ENCODE measurements at regions not wholly inside any gene's neighbourhood (a gene's known extent, or its start where the extent isn't known, plus 50 kb on each side); places are given as distances from the start of the nearest gene placed in this dataset.
"Not testable (repeated sequence)": the region's sequence is repeated elsewhere in the genome, so short reads cannot be mapped to it uniquely, and the experiment has no call there.

- DNase-seq (ENCODE audit: low read depth), result no peak
- H3K4me3 ChIP-seq (ENCODE audit: low read depth, low read length), result no peak overlapping the region
- TF ChIP-seq POLR2A (IDR thresholded peaks at IDR 0.05; ENCODE audit: extremely low read depth, insufficient read length) (no peak), MAX (IDR thresholded peaks at IDR 0.05; ENCODE audit: low read depth, low read length) (no peak), MYC (IDR thresholded peaks at IDR 0.05; ENCODE audit: low read depth, low read length) (no peak), CTCF (IDR thresholded peaks at IDR 0.05; ENCODE audit: low read depth, low read length) (no peak)
These were observed 50.7 kb upstream of the TNFSF4 start for GRCh38 chr1:173257805-173258204.

GRCh38 chr1:173258479-173259264 is 51.5 kb upstream of the TNFSF4 start:
- DNase-seq (ENCODE audit: low read depth), result no peak
- no peak for TF ChIP-seq MYC (IDR thresholded peaks at IDR 0.05; ENCODE audit: low read depth, low read length)
- TF ChIP-seq MAX (IDR thresholded peaks at IDR 0.05; ENCODE audit: low read depth, low read length), result no peak
- TF ChIP-seq CTCF (IDR thresholded peaks at IDR 0.05; ENCODE audit: low read depth, low read length), result no peak
- TF ChIP-seq POLR2A (IDR thresholded peaks at IDR 0.05; ENCODE audit: extremely low read depth, insufficient read length), result no peak
- no peak overlapping the region for H3K4me3 ChIP-seq (ENCODE audit: low read depth, low read length)

- DNase-seq (ENCODE audit: low read depth), result not testable (repeated sequence)
These were observed 53.2 kb upstream of the TNFSF4 start for GRCh38 chr1:173260329-173260728.

GRCh38 chr1:173266841-173267240 is 59.7 kb upstream of the TNFSF4 start:
- no peak for TF ChIP-seq MAX (IDR thresholded peaks at IDR 0.05; ENCODE audit: low read depth, low read length)
- no peak for TF ChIP-seq MYC (IDR thresholded peaks at IDR 0.05; ENCODE audit: low read depth, low read length)
- TF ChIP-seq CTCF (IDR thresholded peaks at IDR 0.05; ENCODE audit: low read depth, low read length), result no peak
- no peak for TF ChIP-seq POLR2A (IDR thresholded peaks at IDR 0.05; ENCODE audit: extremely low read depth, insufficient read length)
- DNase-seq (ENCODE audit: low read depth), result no peak
- H3K4me3 ChIP-seq (ENCODE audit: low read depth, low read length), result no peak overlapping the region

More at GRCh38 chr1:173260329-173260728, 53.2 kb upstream of the TNFSF4 start:
- not testable (repeated sequence) for H3K4me3 ChIP-seq (ENCODE audit: low read depth, low read length)

GRCh38 chr1:173267453-173267945 is 60.4 kb upstream of the TNFSF4 start:
- no peak for DNase-seq (ENCODE audit: low read depth)
- no peak overlapping the region for H3K4me3 ChIP-seq (ENCODE audit: low read depth, low read length)
- TF ChIP-seq POLR2A (IDR thresholded peaks at IDR 0.05; ENCODE audit: extremely low read depth, insufficient read length) (no peak), MAX (IDR thresholded peaks at IDR 0.05; ENCODE audit: low read depth, low read length) (no peak), CTCF (IDR thresholded peaks at IDR 0.05; ENCODE audit: low read depth, low read length) (no peak), MYC (IDR thresholded peaks at IDR 0.05; ENCODE audit: low read depth, low read length) (no peak)

- no peak overlapping the region for H3K4me3 ChIP-seq (ENCODE audit: low read depth, low read length)
- TF ChIP-seq POLR2A (IDR thresholded peaks at IDR 0.05; ENCODE audit: extremely low read depth, insufficient read length) (no peak), MYC (IDR thresholded peaks at IDR 0.05; ENCODE audit: low read depth, low read length) (no peak), MAX (IDR thresholded peaks at IDR 0.05; ENCODE audit: low read depth, low read length) (no peak), CTCF (IDR thresholded peaks at IDR 0.05; ENCODE audit: low read depth, low read length) (no peak)
- no peak for DNase-seq (ENCODE audit: low read depth)
These were observed 61.1 kb upstream of the TNFSF4 start for GRCh38 chr1:173268261-173268660.

Measured in NB4 (cell line).